Esophagus (tissue), 2 donors: ENCODE measurements at regions not wholly inside any gene's neighbourhood (a gene's known extent, or its start where the extent isn't known, plus 50 kb on each side); places are given as distances from the start of the nearest gene placed in this dataset.

Experiments used
- H3K27ac ChIP-seq, 2 donors: one replicate each; pipeline ENCODE4 v1.5.1; 2013; ENCODE audit warnings: low read depth in 2 of 2, mild to moderate bottlenecking in 2 of 2, inconsistent platforms in 1 of 2, low read length in 1 of 2, moderate library complexity in 1 of 2
- H3K27me3 ChIP-seq, 2 donors: one replicate each; pipeline ENCODE4 v1.6.1; 2013; ENCODE audit warnings: low read length in 2 of 2, control low read depth in 1 of 2, mild to moderate bottlenecking in 1 of 2; ENCODE audit not compliant: insufficient read depth in 2 of 2, control insufficient read depth in 1 of 2
- H3K36me3 ChIP-seq, 2 donors: one replicate each; pipeline ENCODE4 v1.6.1; 2013; ENCODE audit warnings: low read length in 1 of 2; ENCODE audit not compliant: control insufficient read depth in 2 of 2, insufficient read depth in 2 of 2
- H3K4me1 ChIP-seq, 2 donors: one replicate each; pipeline ENCODE4 v1.6.1; 2013; ENCODE audit warnings: low read length in 1 of 2; ENCODE audit not compliant: control insufficient read depth in 2 of 2, insufficient read depth in 2 of 2
- H3K4me3 ChIP-seq, 2 donors: one replicate each; pipeline ENCODE4 v1.5.1; 2013; ENCODE audit warnings: low read length in 2 of 2, mild to moderate bottlenecking in 2 of 2, low read depth in 1 of 2, moderate library complexity in 1 of 2
- H3K9me3 ChIP-seq, 2 donors: one replicate each; pipeline ENCODE4 v1.6.1; 2013; ENCODE audit warnings: mild to moderate bottlenecking in 2 of 2, low read depth in 1 of 2, low read length in 1 of 2, moderate library complexity in 1 of 2; ENCODE audit not compliant: control insufficient read depth in 2 of 2, insufficient read depth in 1 of 2
- whole genome bisulfite sequencing, 2 donors: extraction: QIAGEN DNeasy Blood & Tissue Kit; methylation state at CpG; one replicate each; pipeline ENCODE4 v1.1.7; 2013; 5-methylcytosine and 5-hydroxymethylcytosine counted together
- donor health status: healthy with polysubstance abuse.
- donor health status: Bipolar disorder and iron deficiency.

DNA sequence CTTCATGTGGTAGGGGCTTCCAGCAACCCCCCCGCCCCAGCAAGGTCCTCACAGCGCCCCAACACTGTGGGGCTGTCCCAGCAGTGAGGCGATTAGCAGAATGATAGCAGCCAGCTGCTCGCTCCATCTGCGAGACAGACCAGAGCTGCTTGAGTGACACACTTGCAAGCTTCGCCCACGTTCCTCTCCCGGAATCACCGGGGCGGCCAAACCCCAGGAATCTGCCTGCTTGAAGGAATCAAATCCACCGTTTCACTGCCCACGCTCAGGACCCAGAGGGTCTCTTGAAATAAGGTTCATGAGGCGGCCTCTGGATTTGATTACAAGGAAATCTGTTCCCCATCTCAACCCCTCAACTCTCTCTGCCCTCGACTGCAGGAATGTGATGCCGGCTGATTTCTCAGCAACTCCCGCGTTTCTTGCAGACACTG is 356.0 kb downstream of the C16orf95 start:
- no peaks in the 10 kb centered on the region for H3K27me3 ChIP-seq
- WGBS, 2 donors: 63 to 65% methylated on average over 17 of the region's 17 CpGs
- H3K27ac ChIP-seq: no peak overlapping the region
- H3K36me3 ChIP-seq: no peaks in the 10 kb centered on the region
- no peak overlapping the region for H3K4me3 ChIP-seq
- no peaks in the 10 kb centered on the region for H3K9me3 ChIP-seq
- H3K4me1 ChIP-seq: no peaks in the 10 kb centered on the region

DNA sequence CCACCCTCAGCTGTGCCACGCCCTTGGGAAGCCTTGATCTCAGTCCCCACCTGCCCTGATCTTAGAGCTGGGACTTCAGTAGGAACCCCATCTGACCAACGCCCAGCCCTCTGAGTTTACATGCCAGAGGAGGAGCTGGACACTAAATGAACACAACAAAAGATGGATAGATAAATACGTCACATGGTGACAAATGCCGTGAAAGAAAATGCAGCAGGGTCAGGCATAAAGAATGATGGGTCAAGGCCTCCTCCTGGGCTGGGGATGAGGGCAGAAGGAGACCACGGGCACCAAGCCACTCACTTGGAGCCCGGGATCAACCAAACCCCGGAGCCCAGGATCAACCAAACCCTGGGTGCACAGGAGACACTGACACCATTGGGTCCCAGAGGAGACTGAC is 354.9 kb downstream of the C16orf95 start:
- WGBS, 2 donors: 71 to 80% methylated on average over 7 of the region's 7 CpGs
- H3K27me3 ChIP-seq: no peaks in the 10 kb centered on the region

DNA sequence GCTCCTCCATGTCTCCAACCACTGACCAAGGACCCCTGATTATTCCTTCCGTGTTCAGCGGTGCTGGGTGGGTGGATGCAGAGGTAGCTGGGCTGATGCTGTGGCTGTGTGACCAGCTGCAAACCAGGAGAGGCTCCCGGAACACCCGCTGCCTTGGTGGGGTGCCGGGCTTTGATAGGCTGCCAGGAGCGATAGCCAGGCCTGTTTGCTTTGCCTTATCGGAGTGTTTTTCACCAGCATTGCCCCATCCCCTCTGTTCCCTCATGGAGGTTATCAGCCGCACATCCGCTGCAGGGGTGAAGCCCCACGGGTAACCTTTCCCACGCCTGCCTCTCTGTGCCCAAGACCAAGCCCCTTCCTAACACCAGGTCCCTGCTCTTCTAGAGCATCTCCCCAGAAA is 354.3 kb downstream of the C16orf95 start:
- 79 to 90% methylated on average over 11 of the region's 11 CpGs for WGBS, 2 donors
- Histone ChIP-seq H3K27ac (no peak overlapping the region), H3K9me3 (no peaks in the 10 kb centered on the region), H3K4me1 (no peaks in the 10 kb centered on the region), H3K36me3 (no peaks in the 10 kb centered on the region), H3K27me3 (no peaks in the 10 kb centered on the region), H3K4me3 (no peak overlapping the region)

More for the DNA sequence above, 354.9 kb downstream of the C16orf95 start:
- H3K9me3 ChIP-seq: no peaks in the 10 kb centered on the region
- no peak overlapping the region for H3K27ac ChIP-seq
- H3K36me3 ChIP-seq: no peaks in the 10 kb centered on the region
- H3K4me1 ChIP-seq: no peaks in the 10 kb centered on the region
- no peak overlapping the region for H3K4me3 ChIP-seq

DNA sequence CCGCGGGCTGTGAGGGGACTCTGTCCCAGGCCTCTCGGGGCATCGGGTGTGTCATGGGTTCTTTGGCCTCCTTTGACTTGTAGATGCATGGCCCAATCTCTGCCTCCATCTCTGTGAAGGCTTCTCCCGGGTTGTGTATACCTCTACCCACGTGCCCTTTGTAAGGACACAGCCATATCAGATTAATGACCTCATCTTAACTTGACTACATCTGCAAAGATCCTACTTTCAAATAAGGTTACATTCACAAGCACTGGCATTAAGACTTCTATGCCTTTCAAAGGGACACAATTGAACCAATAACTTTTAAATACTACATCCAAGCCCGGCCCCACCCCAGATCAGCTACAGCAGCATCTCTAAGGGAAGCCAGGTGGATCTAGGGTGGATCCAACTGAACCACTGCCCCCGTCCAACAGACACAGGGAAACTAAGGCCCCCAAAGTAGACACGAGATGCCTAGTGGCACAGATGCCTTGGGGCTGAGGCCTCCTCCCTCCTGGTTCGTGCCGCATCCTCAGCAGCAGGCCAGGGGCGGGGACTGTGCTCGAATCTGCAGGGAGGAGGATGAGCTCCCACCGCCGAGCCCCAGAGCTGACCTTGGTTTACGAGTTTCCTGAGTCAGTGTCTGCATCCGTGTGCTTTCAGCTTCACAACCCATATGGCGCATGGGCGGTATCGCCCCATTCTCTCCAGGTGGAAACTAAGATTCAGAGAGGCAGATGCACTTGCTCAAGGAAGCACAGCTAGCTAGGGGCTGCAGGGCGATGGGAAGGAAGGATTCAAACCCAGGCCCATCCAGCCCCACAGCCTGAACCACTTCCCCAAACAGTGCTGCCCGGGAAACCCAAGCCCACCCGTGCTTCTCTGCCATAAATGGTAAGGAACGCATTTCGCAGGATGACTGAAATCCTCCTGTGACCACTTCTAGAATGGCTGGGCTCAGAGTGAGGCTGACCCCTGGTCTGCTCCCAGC is 353.3 kb downstream of the C16orf95 start:
- Histone ChIP-seq H3K4me3 (no peak overlapping the region), H3K27ac (no peak overlapping the region), H3K4me1 (no peaks in the 10 kb centered on the region), H3K27me3 (no peaks in the 10 kb centered on the region), H3K36me3 (no peaks in the 10 kb centered on the region), H3K9me3 (no peaks in the 10 kb centered on the region)
- 85 to 88% methylated on average over 25 of the region's 25 CpGs for WGBS, 2 donors

DNA sequence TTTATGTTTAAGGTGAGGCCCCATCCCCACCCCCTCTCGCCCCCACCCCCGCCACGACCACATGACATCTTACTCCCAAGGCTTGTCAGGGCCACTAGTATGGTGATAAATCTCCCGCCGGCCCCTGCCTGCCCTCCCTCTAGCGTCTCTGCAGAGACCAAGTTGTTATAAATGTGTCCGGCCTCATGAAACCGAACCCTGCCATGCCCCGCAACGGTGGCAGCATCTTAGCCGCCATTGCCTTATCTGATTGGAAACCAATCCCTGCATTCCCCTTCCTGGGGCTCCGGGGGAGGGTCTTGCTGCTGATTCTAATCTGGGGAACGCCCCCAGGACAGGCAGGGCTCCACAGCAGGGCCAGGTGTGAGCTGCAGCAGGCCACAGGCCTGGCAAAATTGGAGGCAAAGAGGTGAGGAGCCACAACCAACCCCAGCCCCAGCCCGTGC is 352.4 kb downstream of the C16orf95 start:
- H3K9me3 ChIP-seq: no peaks in the 10 kb centered on the region
- no peaks in the 10 kb centered on the region for H3K4me1 ChIP-seq
- 76 to 79% methylated on average over 12 to 14 of the region's 14 CpGs for WGBS, 2 donors
- no peak overlapping the region for H3K27ac ChIP-seq
- no peaks in the 10 kb centered on the region for H3K27me3 ChIP-seq
- no peak overlapping the region for H3K4me3 ChIP-seq
- H3K36me3 ChIP-seq: no peaks in the 10 kb centered on the region

DNA sequence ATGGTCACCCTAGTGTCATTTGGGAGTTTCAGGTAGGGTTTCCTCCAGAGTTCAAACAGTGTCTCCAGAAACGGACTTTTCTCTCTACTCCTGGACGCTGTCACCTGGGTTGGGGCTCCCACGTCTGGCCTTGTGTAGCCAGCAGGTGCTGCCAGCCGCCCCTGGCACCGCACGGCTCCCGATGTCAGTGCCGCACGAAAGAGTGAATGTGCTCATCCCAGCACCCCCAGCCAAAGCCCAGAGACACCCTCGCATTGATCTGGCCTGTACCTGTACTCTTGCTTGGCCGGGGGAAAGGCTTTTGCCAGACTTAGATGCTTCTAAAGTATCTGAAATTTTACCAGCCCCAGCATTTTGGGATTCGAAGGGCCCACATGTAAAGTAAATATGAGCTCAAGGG is 351.9 kb downstream of the C16orf95 start:
- Histone ChIP-seq H3K27me3 (no peaks in the 10 kb centered on the region), H3K9me3 (no peaks in the 10 kb centered on the region), H3K4me1 (no peaks in the 10 kb centered on the region), H3K4me3 (no peak overlapping the region), H3K36me3 (no peaks in the 10 kb centered on the region), H3K27ac (no peak overlapping the region)
- WGBS, 2 donors: 87 to 91% methylated on average over 12 of the region's 12 CpGs

DNA sequence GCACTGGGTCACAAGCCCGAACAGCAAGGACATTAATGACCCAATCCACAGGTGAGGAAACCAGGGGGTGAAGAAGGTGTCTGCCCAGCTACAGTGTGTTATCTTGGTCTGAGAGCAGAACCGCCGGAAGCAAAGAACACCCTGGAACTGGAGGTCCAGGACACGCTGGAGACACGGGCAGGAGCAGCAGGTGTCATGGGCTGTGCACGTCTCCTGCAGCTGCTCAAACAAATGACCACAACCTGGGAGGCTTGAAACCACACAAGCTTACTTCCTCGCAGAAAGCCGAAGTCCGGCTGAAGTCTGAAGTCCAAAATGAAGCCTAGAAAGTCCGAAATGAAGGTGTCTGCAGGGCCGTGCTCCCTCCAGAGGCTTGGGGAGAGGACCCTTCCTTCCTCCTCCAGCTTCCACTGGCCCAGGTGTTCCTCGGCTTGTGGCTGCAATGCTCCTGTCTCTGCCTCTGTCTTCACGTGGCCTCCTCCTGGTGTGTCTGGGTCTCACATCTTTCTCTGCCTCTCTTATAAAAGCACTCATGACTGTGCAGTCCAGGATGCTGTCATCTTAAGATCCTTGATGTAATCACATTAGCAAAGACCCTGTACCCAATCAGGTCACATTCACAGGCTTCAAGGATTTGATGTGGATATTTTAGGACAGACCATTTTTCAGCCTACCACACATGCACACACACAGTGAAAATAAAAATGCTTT is 351.2 kb downstream of the C16orf95 start:
- no peaks in the 10 kb centered on the region for H3K9me3 ChIP-seq
- no peak overlapping the region for H3K27ac ChIP-seq
- no peaks in the 10 kb centered on the region for H3K4me1 ChIP-seq
- H3K27me3 ChIP-seq: no peaks in the 10 kb centered on the region
- H3K4me3 ChIP-seq: no peak overlapping the region
- 69 to 80% methylated on average over 13 of the region's 13 CpGs for WGBS, 2 donors
- H3K36me3 ChIP-seq: no peaks in the 10 kb centered on the region

DNA sequence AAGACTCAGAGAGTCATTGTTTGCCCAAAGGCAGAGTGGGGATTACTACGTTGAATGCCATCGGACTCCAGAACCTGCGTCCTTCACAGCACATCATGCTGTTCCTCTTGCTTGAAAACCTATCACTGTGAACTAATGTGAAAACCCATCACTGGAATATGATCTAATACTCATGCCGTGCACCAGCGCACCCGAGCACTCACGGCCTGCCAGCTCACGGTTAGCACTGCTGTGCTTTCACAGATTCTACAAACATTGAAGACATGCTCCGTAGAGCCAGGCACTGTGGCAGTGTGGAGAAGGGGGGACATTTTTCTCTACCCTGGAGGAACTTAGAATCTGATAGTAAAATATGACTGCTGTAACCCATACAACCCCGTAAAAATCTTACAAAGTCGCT is 350.4 kb downstream of the C16orf95 start:
- WGBS, 2 donors: 91 to 92% methylated on average over 11 of the region's 11 CpGs

DNA sequence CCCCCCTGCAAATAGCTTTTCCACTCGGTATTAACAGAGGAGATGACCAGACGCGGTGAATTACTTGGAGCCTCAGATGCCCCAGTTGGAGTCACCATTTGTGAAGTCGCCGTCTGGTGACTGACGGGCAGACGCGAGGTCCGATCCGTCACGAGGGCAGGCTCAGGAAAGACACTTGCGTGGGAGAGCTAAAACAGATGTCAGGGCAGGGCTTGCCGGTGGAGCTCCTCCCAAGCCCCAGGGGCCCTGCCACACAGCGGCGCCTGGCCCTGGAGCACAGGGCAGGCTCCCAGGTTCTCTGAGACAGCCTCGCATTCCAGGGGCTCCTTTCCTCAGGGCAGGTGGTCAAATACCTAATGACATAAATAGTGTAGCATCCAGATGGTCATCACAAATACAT is 348.3 kb downstream of the C16orf95 start:
- no peaks in the 10 kb centered on the region for H3K36me3 ChIP-seq
- H3K4me3 ChIP-seq: no peak overlapping the region
- no peak overlapping the region for H3K27ac ChIP-seq
- 78 to 82% methylated on average over 16 of the region's 16 CpGs for WGBS, 2 donors
- no peaks in the 10 kb centered on the region for H3K27me3 ChIP-seq
- no peaks in the 10 kb centered on the region for H3K9me3 ChIP-seq
- H3K4me1 ChIP-seq: no peaks in the 10 kb centered on the region

More for the DNA sequence above, 350.4 kb downstream of the C16orf95 start:
- no peaks in the 10 kb centered on the region for H3K4me1 ChIP-seq
- H3K27me3 ChIP-seq: no peaks in the 10 kb centered on the region
- H3K27ac ChIP-seq: no peak overlapping the region
- H3K4me3 ChIP-seq: no peak overlapping the region
- H3K9me3 ChIP-seq: no peaks in the 10 kb centered on the region
- H3K36me3 ChIP-seq: no peaks in the 10 kb centered on the region
